ENCODE measurements at regions not wholly inside any gene's neighbourhood (a gene's known extent, or its start where the extent isn't known, plus 50 kb on each side); places are given as distances from the start of the nearest gene placed in this dataset.

DNA sequence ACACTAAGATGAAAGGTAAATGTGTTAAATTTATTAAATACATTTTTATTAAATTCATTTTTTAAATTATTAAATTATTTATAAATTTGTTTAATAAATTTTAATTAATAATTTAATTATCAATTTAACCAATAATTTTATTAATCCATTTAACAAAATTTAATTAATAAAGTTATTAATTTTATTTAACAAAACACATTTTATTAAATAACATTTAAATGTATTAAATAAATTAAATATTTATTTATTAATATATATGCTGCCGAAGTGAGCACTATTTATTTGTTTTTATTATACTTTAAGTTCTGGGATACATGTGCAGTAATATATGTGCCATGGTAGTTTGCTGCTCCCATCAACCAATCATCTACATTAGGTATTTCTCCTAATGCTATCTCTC, 719.5 kb downstream of the TRIML1 start:
- intact Hi-C loops (cut with micrococcal nuclease): no loop called here
- RAD21 ChIA-PET (ENCODE audit: low non-redundant PET in 1 of 2, low total read pairs in 2 of 2, uncharacterized antibody in 2 of 2, unreplicated experiment in 2 of 2): no interaction called here

DNA sequence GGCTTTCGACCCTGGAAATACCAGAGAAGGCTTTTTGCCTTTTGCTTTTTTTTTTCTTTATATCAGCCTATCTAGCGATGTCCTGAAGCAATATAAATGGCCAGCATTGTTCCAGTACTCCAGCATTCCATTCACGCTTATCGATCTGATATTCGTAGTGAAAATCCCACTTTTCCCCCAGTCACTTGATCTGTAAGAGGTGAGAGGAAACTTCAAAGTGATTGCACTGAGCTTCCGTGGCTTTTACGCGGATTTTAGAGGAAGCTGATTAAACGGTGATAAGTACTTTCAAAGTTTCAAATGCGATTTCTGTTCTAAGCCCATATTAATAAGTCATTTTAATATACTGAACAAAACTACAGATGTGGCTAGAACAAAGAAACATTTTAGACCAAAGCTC, 725.5 kb downstream of the TRIML1 start:
- no peak overlapping the region for H3K27ac ChIP-seq (ENCODE audit: low read depth, low read length)
- RAD21 ChIA-PET (ENCODE audit: low non-redundant PET in 1 of 2, low total read pairs in 2 of 2, uncharacterized antibody in 2 of 2, unreplicated experiment in 2 of 2): no interaction called here
- POLR2A ChIA-PET: no interaction called here
- H3K9me2 ChIP-seq (ENCODE audit: insufficient read depth): no peaks in the 10 kb centered on the region
- H3K4me3 ChIP-seq (replicated peaks in 1 of 2; ENCODE audit: low read depth in 1 of 2, low read length in 2 of 2): no peak overlapping the region
- H2AFZ ChIP-seq (ENCODE audit: low read depth, low read length, poor library complexity, severe bottlenecking): no peak overlapping the region
- no peaks in the 10 kb centered on the region for H3K4me1 ChIP-seq (ENCODE audit: control insufficient read depth in 1 of 2, insufficient read depth in 2 of 2, low read length in 2 of 2)
- H3K27me3 ChIP-seq (ENCODE audit: insufficient read depth, low read length): no peaks in the 10 kb centered on the region
- no TSS peak for BruUV-seq (replicated peaks)
- no peaks in the 10 kb centered on the region for H3K36me3 ChIP-seq (ENCODE audit: control insufficient read depth in 1 of 2, insufficient read depth in 2 of 2, low read length in 2 of 2)
- ATAC-seq (no peak), DNase-seq (ENCODE audit: low read depth, low spot score) (no peak)
- no peaks in the 10 kb centered on the region for H4K20me1 ChIP-seq (ENCODE audit: insufficient read depth)
- H3K9me3 ChIP-seq (ENCODE audit: control insufficient read depth in 1 of 2, insufficient read depth in 1 of 2, low read depth in 1 of 2, low read length in 2 of 2): no peaks in the 10 kb centered on the region
- H3K9ac ChIP-seq (ENCODE audit: low read length): no peak overlapping the region
- intact Hi-C loops (cut with micrococcal nuclease): no loop called here
- CTCF ChIA-PET: no interaction called here
- no peak overlapping the region for H3K4me2 ChIP-seq (ENCODE audit: low read length)
- H3K79me2 ChIP-seq (ENCODE audit: insufficient read depth, low read length): no peaks in the 10 kb centered on the region
- TF ChIP-seq, protein P1, sequence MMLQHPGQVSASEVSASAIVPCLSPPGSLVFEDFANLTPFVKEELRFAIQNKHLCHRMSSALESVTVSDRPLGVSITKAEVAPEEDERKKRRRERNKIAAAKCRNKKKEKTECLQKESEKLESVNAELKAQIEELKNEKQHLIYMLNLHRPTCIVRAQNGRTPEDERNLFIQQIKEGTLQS (IDR thresholded peaks at IDR 0.05): no peak
- no peak for TF ChIP-seq ELF1 (IDR thresholded peaks at IDR 0.05; ENCODE audit: borderline replicate concordance, low read depth)
- TF ChIP-seq CBX3 (IDR thresholded peaks at IDR 0.05; ENCODE audit: low read depth): no peak
- TF ChIP-seq, protein P2, sequence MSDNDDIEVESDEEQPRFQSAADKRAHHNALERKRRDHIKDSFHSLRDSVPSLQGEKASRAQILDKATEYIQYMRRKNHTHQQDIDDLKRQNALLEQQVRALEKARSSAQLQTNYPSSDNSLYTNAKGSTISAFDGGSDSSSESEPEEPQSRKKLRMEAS (IDR thresholded peaks at IDR 0.05): no peak
- TF ChIP-seq JUND (IDR thresholded peaks at IDR 0.05): no peak
- no peak for TF ChIP-seq FOSL1 (IDR thresholded peaks at IDR 0.05; ENCODE audit: low read depth)
- TF ChIP-seq SIN3A (IDR thresholded peaks at IDR 0.05; ENCODE audit: low read depth): no peak
- no peak for TF ChIP-seq REST (IDR thresholded peaks at IDR 0.05; ENCODE audit: low read depth)
- TF ChIP-seq ZNF274 (IDR thresholded peaks at IDR 0.05; ENCODE audit: low read depth, low read length): no peak
- no peak for TF ChIP-seq POLR2AphosphoS5 (IDR thresholded peaks at IDR 0.05; ENCODE audit: low read depth, low read length)
- no peak for TF ChIP-seq POLR2A (IDR thresholded peaks at IDR 0.05; ENCODE audit: borderline replicate concordance, extremely low read depth, insufficient read depth, insufficient read length)

More for the DNA sequence above, 719.5 kb downstream of the TRIML1 start:
- Histone ChIP-seq H2AFZ (ENCODE audit: low read depth, low read length, poor library complexity, severe bottlenecking) (no peak overlapping the region), H3K36me3 (ENCODE audit: control insufficient read depth in 1 of 2, insufficient read depth in 2 of 2, low read length in 2 of 2) (no peaks in the 10 kb centered on the region), H3K4me3 (replicated peaks in 1 of 2; ENCODE audit: low read depth in 1 of 2, low read length in 2 of 2) (no peak overlapping the region), H3K9me2 (ENCODE audit: insufficient read depth) (no peaks in the 10 kb centered on the region), H3K4me1 (ENCODE audit: control insufficient read depth in 1 of 2, insufficient read depth in 2 of 2, low read length in 2 of 2) (no peaks in the 10 kb centered on the region), H3K27ac (ENCODE audit: low read depth, low read length) (no peak overlapping the region), H3K4me2 (ENCODE audit: low read length) (no peak overlapping the region), H4K20me1 (ENCODE audit: insufficient read depth) (no peaks in the 10 kb centered on the region), H3K9me3 (ENCODE audit: control insufficient read depth in 1 of 2, insufficient read depth in 1 of 2, low read depth in 1 of 2, low read length in 2 of 2) (no peaks in the 10 kb centered on the region), H3K27me3 (ENCODE audit: insufficient read depth, low read length) (no peaks in the 10 kb centered on the region), H3K9ac (ENCODE audit: low read length) (no peak overlapping the region), H3K79me2 (ENCODE audit: insufficient read depth, low read length) (no peaks in the 10 kb centered on the region)
- POLR2A ChIA-PET: no interaction called here
- ATAC-seq: no peak
- no peak for DNase-seq (ENCODE audit: low read depth, low spot score)
- TF ChIP-seq TCF7L2 (IDR thresholded peaks at IDR 0.05; ENCODE audit: borderline replicate concordance, extremely low read depth, insufficient read depth, insufficient read length) (no peak), POLR2A (IDR thresholded peaks at IDR 0.05; ENCODE audit: borderline replicate concordance, extremely low read depth, insufficient read depth, insufficient read length) (no peak), CTCF (IDR thresholded peaks at IDR 0.05 in 2 of 3, conservative IDR thresholded peaks at IDR 0.05 in 1 of 3; ENCODE audit: borderline replicate concordance in 1 of 3, insufficient read depth in 1 of 3, low read depth in 2 of 3, low read length in 2 of 3) (no peak), YY1 (IDR thresholded peaks at IDR 0.05; ENCODE audit: extremely low read depth, insufficient replicate concordance, low read depth, low read length) (no peak), CEBPB (IDR thresholded peaks at IDR 0.05; ENCODE audit: low read depth) (no peak)
- no TSS peak for BruUV-seq (replicated peaks)
- CTCF ChIA-PET: no interaction called here
